Stomach (tissue), 4 donors: ENCODE measurements at regions not wholly inside any gene's neighbourhood (a gene's known extent, or its start where the extent isn't known, plus 50 kb on each side); places are given as distances from the start of the nearest gene placed in this dataset.

Source experiments
- EP300 ChIP-seq: sonication (generic); formaldehyde crosslinking; IDR thresholded peaks from one replicate; pipeline ENCODE4 v1.6.1; 2017; ENCODE audit warnings: antibody characterized with exemption
- POLR2A ChIP-seq, 4 donors: fragments of 450-650 bp; IDR thresholded peaks; one replicate each; pipeline ENCODE4 v1.6.1; 2016; ENCODE audit warnings: antibody characterized with exemption in 4 of 4, control low read depth in 2 of 4, mild to moderate bottlenecking in 1 of 4, moderate library complexity in 1 of 4
- POLR2AphosphoS5 ChIP-seq, 3 donors: sonication (generic); formaldehyde crosslinking; IDR thresholded peaks; one replicate each; pipeline ENCODE4 v1.6.1; 2016; ENCODE audit warnings: antibody characterized with exemption in 3 of 3
- TF ChIP-seq, protein P1 (sequence below), 7 experiments: fragments of 450-650 bp in 4 of 7; fragments of 200-600 bp in 3 of 7; sonication (generic) in 3 of 7; IDR thresholded peaks; one replicate each; pipeline ENCODE4 v1.5.1; 2016 to 2019; ENCODE audit warnings: antibody characterized with exemption in 7 of 7, control low read depth in 2 of 7, mild to moderate bottlenecking in 1 of 7

DNA sequence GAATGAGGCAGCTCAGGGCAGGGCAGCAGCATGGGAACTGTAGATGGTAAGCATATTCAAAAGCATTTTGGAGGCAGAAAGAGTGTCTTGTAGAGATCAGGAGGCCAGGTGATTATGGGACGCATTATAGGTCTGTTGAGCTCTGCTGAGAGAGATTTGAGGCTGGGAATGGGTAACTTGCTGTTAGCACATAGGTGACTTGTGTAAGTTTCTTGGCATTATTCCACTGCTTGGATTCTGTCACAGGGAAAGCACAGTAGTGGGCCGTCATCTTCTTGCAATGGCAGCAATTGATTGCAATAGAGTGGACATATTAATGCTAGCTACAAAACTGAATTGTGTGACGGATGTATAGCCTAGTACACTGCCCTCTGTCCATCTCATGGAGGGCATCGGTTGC, 434.3 kb upstream of the IGFBP3 start:
- TF ChIP-seq POLR2A (IDR thresholded peaks at IDR 0.05) (no peak), POLR2AphosphoS5 (IDR thresholded peaks at IDR 0.05) (no peak), EP300 (no peak)
- TF ChIP-seq, protein P1, sequence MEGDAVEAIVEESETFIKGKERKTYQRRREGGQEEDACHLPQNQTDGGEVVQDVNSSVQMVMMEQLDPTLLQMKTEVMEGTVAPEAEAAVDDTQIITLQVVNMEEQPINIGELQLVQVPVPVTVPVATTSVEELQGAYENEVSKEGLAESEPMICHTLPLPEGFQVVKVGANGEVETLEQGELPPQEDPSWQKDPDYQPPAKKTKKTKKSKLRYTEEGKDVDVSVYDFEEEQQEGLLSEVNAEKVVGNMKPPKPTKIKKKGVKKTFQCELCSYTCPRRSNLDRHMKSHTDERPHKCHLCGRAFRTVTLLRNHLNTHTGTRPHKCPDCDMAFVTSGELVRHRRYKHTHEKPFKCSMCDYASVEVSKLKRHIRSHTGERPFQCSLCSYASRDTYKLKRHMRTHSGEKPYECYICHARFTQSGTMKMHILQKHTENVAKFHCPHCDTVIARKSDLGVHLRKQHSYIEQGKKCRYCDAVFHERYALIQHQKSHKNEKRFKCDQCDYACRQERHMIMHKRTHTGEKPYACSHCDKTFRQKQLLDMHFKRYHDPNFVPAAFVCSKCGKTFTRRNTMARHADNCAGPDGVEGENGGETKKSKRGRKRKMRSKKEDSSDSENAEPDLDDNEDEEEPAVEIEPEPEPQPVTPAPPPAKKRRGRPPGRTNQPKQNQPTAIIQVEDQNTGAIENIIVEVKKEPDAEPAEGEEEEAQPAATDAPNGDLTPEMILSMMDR (IDR thresholded peaks at IDR 0.05): no peak
